ENCODE measurements at regions not wholly inside any gene's neighbourhood (a gene's known extent, or its start where the extent isn't known, plus 50 kb on each side); places are given as distances from the start of the nearest gene placed in this dataset.

GRCh38 chrX:81489987-81490386 lies 288.1 kb downstream of the SH3BGRL start:
- intact Hi-C loops (cut with micrococcal nuclease; ENCODE audit: unreplicated experiment) = no loop called here
- Histone ChIP-seq H3K27me3 (replicated peaks; ENCODE audit: insufficient read depth, low read depth, low read length, poor library complexity) (no peaks in the 10 kb centered on the region), H3K9me3 (ENCODE audit: low read depth, low read length, poor library complexity, severe bottlenecking) (no peaks in the 10 kb centered on the region), H3K4me1 (ENCODE audit: insufficient read depth, low read length, poor library complexity, severe bottlenecking) (no peaks in the 10 kb centered on the region), H3K27ac (ENCODE audit: low read depth, low read length, poor library complexity, severe bottlenecking) (no peak overlapping the region), H3K36me3 (ENCODE audit: insufficient read depth, low read length, poor library complexity, severe bottlenecking) (no peaks in the 10 kb centered on the region), H3K4me3 (ENCODE audit: low read depth, low read length, poor library complexity, severe bottlenecking) (no peak overlapping the region)
- BruUV-seq (replicated peaks) = no TSS peak
- DNase-seq (ENCODE audit: low spot score) = peak; percentile 4
- TF ChIP-seq CTCF (conservative IDR thresholded peaks at IDR 0.05; ENCODE audit: low read depth, low read length) = no peak; the same call in 1 of the 2 replicates
- TF ChIP-seq EZH2 (IDR thresholded peaks at IDR 0.05; ENCODE audit: borderline replicate concordance, low read depth, low read length, poor library complexity, severe bottlenecking) = no peak
- ChIA-PET POLR2A (ENCODE audit: low non-redundant PET) (no interaction called here), CTCF (no interaction called here)

DNA sequence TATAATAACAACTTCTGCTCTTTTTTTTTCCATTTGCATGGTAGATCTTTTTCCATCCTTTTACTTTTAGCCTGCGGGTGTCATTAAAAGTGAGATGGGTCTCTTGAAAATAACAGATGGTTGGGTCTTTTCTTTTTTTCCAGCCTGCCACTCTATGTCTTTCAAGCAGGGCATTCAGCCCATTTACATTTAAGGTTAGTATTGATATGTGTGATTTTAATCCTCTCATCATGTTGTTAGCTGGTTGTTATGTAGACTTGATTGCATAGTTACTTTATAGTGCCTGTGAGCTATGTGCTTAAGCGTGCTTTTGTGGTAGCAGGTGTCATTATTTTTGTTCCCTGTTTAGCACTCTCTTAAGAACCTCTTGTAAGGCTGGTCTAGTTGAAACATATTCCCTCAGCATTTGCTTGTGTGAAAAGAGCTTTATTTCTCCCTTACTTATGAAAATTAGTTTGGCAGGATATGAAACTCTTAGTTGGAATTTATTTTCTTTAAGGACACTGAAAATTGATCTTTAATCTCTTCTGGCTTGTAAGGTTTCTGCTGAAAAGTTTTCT lies 326.1 kb downstream of the SH3BGRL start:
- no peak for DNase-seq (ENCODE audit: low spot score)
- H3K9me3 ChIP-seq (ENCODE audit: low read depth, low read length, poor library complexity, severe bottlenecking) = peaks cover 14% of the 10 kb centered on the region
- ChIA-PET CTCF (no interaction called here), POLR2A (ENCODE audit: low non-redundant PET) (no interaction called here)
- no peak overlapping the region for H3K27ac ChIP-seq (ENCODE audit: low read depth, low read length, poor library complexity, severe bottlenecking)
- TF ChIP-seq CTCF (conservative IDR thresholded peaks at IDR 0.05; ENCODE audit: low read depth, low read length) (no peak), EZH2 (IDR thresholded peaks at IDR 0.05; ENCODE audit: borderline replicate concordance, low read depth, low read length, poor library complexity, severe bottlenecking) (no peak)
- no TSS peak for BruUV-seq (replicated peaks)
- intact Hi-C loops (cut with micrococcal nuclease; ENCODE audit: unreplicated experiment) = no loop called here
- H3K27me3 ChIP-seq (replicated peaks; ENCODE audit: insufficient read depth, low read depth, low read length, poor library complexity) = no peaks in the 10 kb centered on the region
- no peak overlapping the region for H3K4me3 ChIP-seq (ENCODE audit: low read depth, low read length, poor library complexity, severe bottlenecking)
- no peaks in the 10 kb centered on the region for H3K4me1 ChIP-seq (ENCODE audit: insufficient read depth, low read length, poor library complexity, severe bottlenecking)
- H3K36me3 ChIP-seq (ENCODE audit: insufficient read depth, low read length, poor library complexity, severe bottlenecking) = no peaks in the 10 kb centered on the region

DNA sequence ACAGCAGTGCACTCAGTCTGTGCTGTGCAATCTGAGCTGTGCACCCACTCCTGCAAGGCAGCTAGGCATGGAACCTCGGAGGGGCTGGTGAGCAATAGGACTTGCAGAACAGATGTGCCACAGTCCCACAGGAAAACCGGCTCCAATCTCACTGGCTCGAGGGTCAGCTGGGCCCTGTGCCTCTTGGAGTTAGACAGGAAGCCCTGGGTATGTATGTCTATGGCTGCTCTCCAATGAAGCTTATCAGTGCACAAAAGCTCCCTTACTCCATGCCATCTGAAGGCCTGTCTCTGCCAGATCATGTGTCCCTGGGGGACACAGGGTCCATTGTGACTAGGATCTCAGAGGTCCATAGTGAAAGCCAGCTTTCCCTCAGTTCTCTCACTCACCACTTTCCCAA lies 335.8 kb downstream of the SH3BGRL start:
- TF ChIP-seq CTCF (conservative IDR thresholded peaks at IDR 0.05; ENCODE audit: low read depth, low read length) (no peak), EZH2 (IDR thresholded peaks at IDR 0.05; ENCODE audit: borderline replicate concordance, low read depth, low read length, poor library complexity, severe bottlenecking) (no peak)
- no TSS peak for BruUV-seq (replicated peaks)
- intact Hi-C loops (cut with micrococcal nuclease; ENCODE audit: unreplicated experiment) = no loop called here
- no peak for DNase-seq (ENCODE audit: low spot score)
- no peaks in the 10 kb centered on the region for H3K36me3 ChIP-seq (ENCODE audit: insufficient read depth, low read length, poor library complexity, severe bottlenecking)
- H3K27ac ChIP-seq (ENCODE audit: low read depth, low read length, poor library complexity, severe bottlenecking) = no peak overlapping the region
- H3K4me1 ChIP-seq (ENCODE audit: insufficient read depth, low read length, poor library complexity, severe bottlenecking) = no peaks in the 10 kb centered on the region
- ChIA-PET POLR2A (ENCODE audit: low non-redundant PET) (no interaction called here), CTCF (no interaction called here)
- H3K27me3 ChIP-seq (replicated peaks; ENCODE audit: insufficient read depth, low read depth, low read length, poor library complexity) = no peaks in the 10 kb centered on the region
- H3K4me3 ChIP-seq (ENCODE audit: low read depth, low read length, poor library complexity, severe bottlenecking) = no peak overlapping the region
- peaks cover 18% of the 10 kb centered on the region for H3K9me3 ChIP-seq (ENCODE audit: low read depth, low read length, poor library complexity, severe bottlenecking)

Data from A673 (cell line).